CD4-positive, alpha-beta T cell (primary cell): ENCODE measurements at regions not wholly inside any gene's neighbourhood (a gene's known extent, or its start where the extent isn't known, plus 50 kb on each side); places are given as distances from the start of the nearest gene placed in this dataset.

ENCODE experiments used
- ATAC-seq: fragments of 200-7000 bp; cut with Tn5 transposase; one replicate; pipeline ENCODE4 v1.10.0; 2022; ENCODE audit warnings: mild to moderate bottlenecking; ENCODE audit not compliant: poor library complexity
- CTCF ChIA-PET: fragments of 350-600 bp; sonication (Branson Sonifier 250); formaldehyde crosslinking; loops from one replicate; lab custom pipeline; 2021; ENCODE audit warnings: antibody characterized with exemption, inconsistent platforms; lab: Charles Lee
- POLR2A ChIA-PET: fragments of 350-600 bp; sonication (Branson Sonifier 250); formaldehyde crosslinking; loops from one replicate; lab custom pipeline; 2021; ENCODE audit warnings: antibody characterized with exemption, inconsistent platforms; lab: Charles Lee
- DNase-seq, 14 experiments: peaks; one replicate each; pipeline ENCODE4 v3.0.0-alpha.2; 2013 to 2020; ENCODE audit warnings: mixed read lengths in 2 of 14
- H3K27ac ChIP-seq, 2 donors: one replicate each; pipeline versions ENCODE4 v1.5.1 to v1.7.0; 2013; ENCODE audit warnings: low read length in 2 of 2, low read depth in 1 of 2, mild to moderate bottlenecking in 1 of 2
- H3K27me3 ChIP-seq, 2 experiments: 1 replicate in 1 of 2; 2 replicates in 1 of 2; pipeline versions ENCODE4 v1.6.1 to v1.7.0; 2013; ENCODE audit warnings: low read length in 2 of 2, control low read depth in 1 of 2, mild to moderate bottlenecking in 1 of 2, moderate library complexity in 1 of 2; ENCODE audit not compliant: insufficient read depth in 2 of 2, control insufficient read depth in 1 of 2
- H3K36me3 ChIP-seq: one replicate; pipeline ENCODE4 v1.6.1; 2013; ENCODE audit warnings: low read length, control low read depth; ENCODE audit not compliant: insufficient read depth
- H3K4me1 ChIP-seq: one replicate; pipeline ENCODE4 v1.6.1; 2013; ENCODE audit warnings: low read length, control low read depth; ENCODE audit not compliant: insufficient read depth
- H3K4me3 ChIP-seq: one replicate; pipeline ENCODE4 v1.5.1; 2013; ENCODE audit warnings: mild to moderate bottlenecking, low read length, moderate library complexity
- H3K9me3 ChIP-seq, 2 experiments: 1 replicate in 1 of 2; 2 replicates in 1 of 2; pipeline versions ENCODE4 v1.6.1 to v1.7.0; 2013; ENCODE audit warnings: low read length in 2 of 2, mild to moderate bottlenecking in 2 of 2, control low read depth in 1 of 2, moderate library complexity in 1 of 2; ENCODE audit not compliant: control insufficient read depth in 1 of 2, insufficient read depth in 1 of 2
- H3K27ac Mint-ChIP-seq: one replicate; pipeline ENCODE4 v1.8.0; 2020; ENCODE audit warnings: mixed read lengths
- H3K27me3 Mint-ChIP-seq: one replicate; pipeline ENCODE4 v1.8.0; 2021; ENCODE audit warnings: mixed read lengths
- H3K36me3 Mint-ChIP-seq: one replicate; pipeline ENCODE4 v1.8.0; 2021; ENCODE audit warnings: low read depth, mixed read lengths
- H3K4me1 Mint-ChIP-seq: one replicate; pipeline ENCODE4 v1.8.0; 2021; ENCODE audit warnings: low read depth, mixed read lengths
- H3K4me3 Mint-ChIP-seq: one replicate; pipeline ENCODE4 v1.8.0; 2020; ENCODE audit warnings: mild to moderate bottlenecking, mixed read lengths
- H3K9me3 Mint-ChIP-seq: one replicate; pipeline ENCODE4 v1.8.0; 2020; ENCODE audit warnings: mixed read lengths
- CTCF ChIP-seq: fragments of 200-600 bp; IDR thresholded peaks from one replicate; pipeline ENCODE4 v1.8.0; 2022; ENCODE audit warnings: antibody characterized with exemption, mild to moderate bottlenecking
- intact Hi-C, 2 experiments: fragments of 100-400 bp; cut with DNase I in 1 of 2; cut with micrococcal nuclease in 1 of 2; formaldehyde crosslinking; loops; one replicate each; pipeline versions ENCODE4 v1.15.1 to v1.9.0; 2023 to 2025; cut with DNase I, micrococcal nuclease

GRCh38 chr3:24614359-24614758 lies 119.7 kb upstream of the THRB start:
- CTCF ChIA-PET = no interaction called here
- no peaks in the 10 kb centered on the region for H3K4me1 ChIP-seq
- POLR2A ChIA-PET = no interaction called here
- H3K4me3 ChIP-seq = no peak overlapping the region
- H3K4me1 Mint-ChIP-seq = no peaks in the 10 kb centered on the region
- TF ChIP-seq CTCF = no peak
- no peak overlapping the region for H3K27ac Mint-ChIP-seq
- no peak overlapping the region for H3K27ac ChIP-seq
- no peaks in the 10 kb centered on the region for H3K9me3 ChIP-seq
- DNase-seq = no peak
- no peak overlapping the region for H3K4me3 Mint-ChIP-seq
- no peak for ATAC-seq
- H3K36me3 Mint-ChIP-seq = no peaks in the 10 kb centered on the region
- H3K27me3 ChIP-seq = no peaks in the 10 kb centered on the region
- intact Hi-C loops = no loop called here
- no peaks in the 10 kb centered on the region for H3K36me3 ChIP-seq
- no peaks in the 10 kb centered on the region for H3K9me3 Mint-ChIP-seq
- no peaks in the 10 kb centered on the region for H3K27me3 Mint-ChIP-seq

GRCh38 chr3:24615177-24615576 lies 120.5 kb upstream of the THRB start:
- Mint-ChIP-seq H3K9me3 (no peaks in the 10 kb centered on the region), H3K27me3 (no peaks in the 10 kb centered on the region), H3K4me1 (no peaks in the 10 kb centered on the region), H3K27ac (no peak overlapping the region), H3K36me3 (no peaks in the 10 kb centered on the region), H3K4me3 (no peak overlapping the region)
- Histone ChIP-seq H3K4me1 (no peaks in the 10 kb centered on the region), H3K27me3 (no peaks in the 10 kb centered on the region), H3K36me3 (no peaks in the 10 kb centered on the region), H3K9me3 (no peaks in the 10 kb centered on the region), H3K27ac (no peak overlapping the region), H3K4me3 (no peak overlapping the region)
- ATAC-seq (no peak), DNase-seq (no peak)
- intact Hi-C loops = no loop called here
- no peak for TF ChIP-seq CTCF
- CTCF ChIA-PET = no interaction called here
- POLR2A ChIA-PET = no interaction called here

GRCh38 chr3:24616110-24616829 lies 121.6 kb upstream of the THRB start:
- H3K36me3 Mint-ChIP-seq = no peaks in the 10 kb centered on the region
- intact Hi-C loops = no loop called here
- Histone ChIP-seq H3K36me3 (no peaks in the 10 kb centered on the region), H3K27ac (no peak overlapping the region), H3K4me3 (no peak overlapping the region), H3K9me3 (no peaks in the 10 kb centered on the region), H3K4me1 (no peaks in the 10 kb centered on the region), H3K27me3 (no peaks in the 10 kb centered on the region)
- H3K9me3 Mint-ChIP-seq = no peaks in the 10 kb centered on the region
- no peak overlapping the region for H3K27ac Mint-ChIP-seq
- no peak for TF ChIP-seq CTCF
- POLR2A ChIA-PET = no interaction called here
- CTCF ChIA-PET = no interaction called here
- no peak overlapping the region for H3K4me3 Mint-ChIP-seq
- H3K4me1 Mint-ChIP-seq = no peaks in the 10 kb centered on the region
- no peak for ATAC-seq
- DNase-seq = no peak
- no peaks in the 10 kb centered on the region for H3K27me3 Mint-ChIP-seq
